SK-N-SH (cell line): ENCODE measurements at regions not wholly inside any gene's neighbourhood (a gene's known extent, or its start where the extent isn't known, plus 50 kb on each side); places are given as distances from the start of the nearest gene placed in this dataset.

Source experiments
- IRF3 ChIP-seq: fragments of 150-350 bp; IDR thresholded peaks from 2 replicates; pipeline ENCODE4 v1.6.1; 2016; ENCODE audit warnings: mild to moderate bottlenecking, low read depth, low read length
- MAX ChIP-seq: IDR thresholded peaks from 2 replicates; pipeline ENCODE4 v1.4.0; 2012; ENCODE audit warnings: low read depth
- POLR2AphosphoS5 ChIP-seq: IDR thresholded peaks from 2 replicates; pipeline ENCODE4 v1.6.1; 2012; ENCODE audit warnings: low read depth, low read length
- RAD21 ChIP-seq: IDR thresholded peaks from 2 replicates; pipeline ENCODE4 v1.6.1; 2012; ENCODE audit warnings: mild to moderate bottlenecking, low read length
- REST ChIP-seq: IDR thresholded peaks from 2 replicates; pipeline ENCODE4 v1.6.1; 2012; ENCODE audit warnings: mild to moderate bottlenecking, low read depth, low read length, moderate library complexity
- RFX5 ChIP-seq: IDR thresholded peaks from 2 replicates; pipeline ENCODE4 v1.6.1; 2012; ENCODE audit warnings: mild to moderate bottlenecking, improper control_type of control experiment, low read length
- TAF1 ChIP-seq: IDR thresholded peaks from 2 replicates; pipeline ENCODE4 v1.6.1; 2012; ENCODE audit warnings: low read depth, mild to moderate bottlenecking, low read length, moderate library complexity, borderline replicate concordance
- USF2 ChIP-seq: fragments of 150-350 bp; IDR thresholded peaks from 2 replicates; pipeline ENCODE4 v1.6.1; 2017; ENCODE audit warnings: antibody characterized with exemption, low read length, low read depth, borderline replicate concordance
- YY1 ChIP-seq: IDR thresholded peaks from 2 replicates; pipeline ENCODE4 v1.4.0; 2012; ENCODE audit warnings: low read depth, mild to moderate bottlenecking
- ZBTB33 ChIP-seq: IDR thresholded peaks from 2 replicates; pipeline ENCODE4 v1.4.0; 2012; ENCODE audit warnings: low read depth, borderline replicate concordance
- TF ChIP-seq, protein P1 (sequence below): fragments of 200-600 bp; sonication (generic); IDR thresholded peaks from 2 replicates; pipeline ENCODE4 v1.6.1; 2017; ENCODE audit warnings: antibody characterized with exemption, mild to moderate bottlenecking, moderate library complexity

DNA sequence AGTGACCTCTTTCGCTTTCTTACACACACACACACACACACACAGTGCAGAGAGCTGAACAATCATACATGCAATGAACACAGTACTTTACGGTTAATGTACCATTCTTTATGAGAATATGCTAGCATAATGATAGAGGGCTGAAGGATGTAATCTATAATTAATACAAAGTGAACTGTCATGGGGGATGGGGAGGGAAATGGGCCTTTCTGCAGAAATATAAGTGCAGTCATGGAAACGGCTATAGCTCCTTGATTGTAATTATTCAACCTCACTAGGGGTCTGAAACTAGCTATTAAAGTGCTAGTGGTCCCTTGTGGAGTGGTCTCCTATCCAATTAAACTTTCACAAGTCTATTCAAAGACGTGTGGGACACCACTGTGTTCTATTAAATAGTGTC, 443.2 kb upstream of the FOXG1 start:
- TF ChIP-seq RFX5 (no peak), ZBTB33 (no peak), REST (no peak), TAF1 (no peak), MAX (no peak), USF2 (no peak), YY1 (no peak), RAD21 (no peak), POLR2AphosphoS5 (no peak), IRF3 (no peak)
- TF ChIP-seq, protein P1, sequence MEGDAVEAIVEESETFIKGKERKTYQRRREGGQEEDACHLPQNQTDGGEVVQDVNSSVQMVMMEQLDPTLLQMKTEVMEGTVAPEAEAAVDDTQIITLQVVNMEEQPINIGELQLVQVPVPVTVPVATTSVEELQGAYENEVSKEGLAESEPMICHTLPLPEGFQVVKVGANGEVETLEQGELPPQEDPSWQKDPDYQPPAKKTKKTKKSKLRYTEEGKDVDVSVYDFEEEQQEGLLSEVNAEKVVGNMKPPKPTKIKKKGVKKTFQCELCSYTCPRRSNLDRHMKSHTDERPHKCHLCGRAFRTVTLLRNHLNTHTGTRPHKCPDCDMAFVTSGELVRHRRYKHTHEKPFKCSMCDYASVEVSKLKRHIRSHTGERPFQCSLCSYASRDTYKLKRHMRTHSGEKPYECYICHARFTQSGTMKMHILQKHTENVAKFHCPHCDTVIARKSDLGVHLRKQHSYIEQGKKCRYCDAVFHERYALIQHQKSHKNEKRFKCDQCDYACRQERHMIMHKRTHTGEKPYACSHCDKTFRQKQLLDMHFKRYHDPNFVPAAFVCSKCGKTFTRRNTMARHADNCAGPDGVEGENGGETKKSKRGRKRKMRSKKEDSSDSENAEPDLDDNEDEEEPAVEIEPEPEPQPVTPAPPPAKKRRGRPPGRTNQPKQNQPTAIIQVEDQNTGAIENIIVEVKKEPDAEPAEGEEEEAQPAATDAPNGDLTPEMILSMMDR, result no peak
